ENCODE measurements at regions not wholly inside any gene's neighbourhood (a gene's known extent, or its start where the extent isn't known, plus 50 kb on each side); places are given as distances from the start of the nearest gene placed in this dataset.

DNA sequence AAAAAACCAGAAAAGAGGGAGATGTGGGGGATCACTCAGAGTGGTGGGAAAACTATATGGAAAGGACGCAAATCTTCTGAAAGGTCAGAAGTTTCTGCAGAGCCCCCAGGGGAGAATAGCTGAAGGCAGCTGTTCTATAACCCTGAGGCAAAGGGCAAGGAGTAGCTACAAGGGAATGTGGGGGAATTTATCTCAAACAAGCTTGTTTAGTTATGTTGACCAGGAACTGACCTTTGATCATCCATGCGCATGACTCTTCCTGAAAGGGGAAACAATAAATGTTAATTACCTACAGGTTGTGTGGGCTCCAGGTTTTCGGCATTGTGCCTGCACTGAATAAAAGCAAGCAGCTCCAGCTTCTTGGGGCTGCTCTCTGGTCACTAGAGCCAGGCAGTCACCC is 968.5 kb downstream of the AACS start:
- H3K79me2 ChIP-seq (ENCODE audit: control insufficient read depth, insufficient read depth, low read length): no peaks in the 10 kb centered on the region
- no peak overlapping the region for H3K4me2 ChIP-seq (ENCODE audit: insufficient read depth, low read length)
- no peaks in the 10 kb centered on the region for H4K20me1 ChIP-seq (replicated peaks; ENCODE audit: control insufficient read depth, extremely low read depth, insufficient read depth, low read length)
- no peaks in the 10 kb centered on the region for H3K4me1 ChIP-seq (ENCODE audit: control insufficient read depth, extremely low read depth, insufficient read depth, low read length)
- H3K9me3 ChIP-seq (replicated peaks; ENCODE audit: control insufficient read depth, insufficient read depth, low read length): peaks cover 4% of the 10 kb centered on the region
- H3K36me3 ChIP-seq (ENCODE audit: control insufficient read depth in 2 of 2, extremely low read depth in 1 of 2, insufficient read depth in 2 of 2, low read length in 2 of 2): no peaks in the 10 kb centered on the region
- no peak overlapping the region for H3K27ac ChIP-seq (ENCODE audit: insufficient read depth, low read depth, low read length)
- H3K9me1 ChIP-seq (replicated peaks; ENCODE audit: control insufficient read depth, extremely low read depth, insufficient read depth, low read length): no peaks in the 10 kb centered on the region
- no TSS peak for BruUV-seq (replicated peaks)
- DNase-seq (ENCODE audit: low read depth, low spot score) (no peak), FAIRE-seq (no peak)
- dilution Hi-C loops (cut with MboI; ENCODE audit: extremely low pct_ligation_motif_present, low sequenced_read_pairs) (no loop called here), intact Hi-C loops (cut with micrococcal nuclease) (no loop called here)
- TF ChIP-seq JUN (IDR thresholded peaks at IDR 0.05; ENCODE audit: borderline replicate concordance, insufficient read depth, insufficient read length, low read depth) (no peak), GATA2 (IDR thresholded peaks at IDR 0.05; ENCODE audit: insufficient read depth, insufficient read length, low read depth, low read length) (no peak), POLR2AphosphoS5 (IDR thresholded peaks at IDR 0.05; ENCODE audit: insufficient read depth, low read depth, low read length) (no peak), POLR2A (IDR thresholded peaks at IDR 0.05; ENCODE audit: low read depth, low read length) (no peak), FOS (IDR thresholded peaks at IDR 0.05; ENCODE audit: borderline replicate concordance, insufficient read depth, low read length) (no peak), EZH2 (IDR thresholded peaks at IDR 0.05; ENCODE audit: borderline replicate concordance, low read depth, low read length, severe bottlenecking) (no peak), MYC (IDR thresholded peaks at IDR 0.05; ENCODE audit: low read depth, low read length) (no peak)
- TF ChIP-seq, protein P1, sequence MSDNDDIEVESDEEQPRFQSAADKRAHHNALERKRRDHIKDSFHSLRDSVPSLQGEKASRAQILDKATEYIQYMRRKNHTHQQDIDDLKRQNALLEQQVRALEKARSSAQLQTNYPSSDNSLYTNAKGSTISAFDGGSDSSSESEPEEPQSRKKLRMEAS (IDR thresholded peaks at IDR 0.05; ENCODE audit: insufficient read depth, insufficient read length): no peak
- TF ChIP-seq, protein P2, sequence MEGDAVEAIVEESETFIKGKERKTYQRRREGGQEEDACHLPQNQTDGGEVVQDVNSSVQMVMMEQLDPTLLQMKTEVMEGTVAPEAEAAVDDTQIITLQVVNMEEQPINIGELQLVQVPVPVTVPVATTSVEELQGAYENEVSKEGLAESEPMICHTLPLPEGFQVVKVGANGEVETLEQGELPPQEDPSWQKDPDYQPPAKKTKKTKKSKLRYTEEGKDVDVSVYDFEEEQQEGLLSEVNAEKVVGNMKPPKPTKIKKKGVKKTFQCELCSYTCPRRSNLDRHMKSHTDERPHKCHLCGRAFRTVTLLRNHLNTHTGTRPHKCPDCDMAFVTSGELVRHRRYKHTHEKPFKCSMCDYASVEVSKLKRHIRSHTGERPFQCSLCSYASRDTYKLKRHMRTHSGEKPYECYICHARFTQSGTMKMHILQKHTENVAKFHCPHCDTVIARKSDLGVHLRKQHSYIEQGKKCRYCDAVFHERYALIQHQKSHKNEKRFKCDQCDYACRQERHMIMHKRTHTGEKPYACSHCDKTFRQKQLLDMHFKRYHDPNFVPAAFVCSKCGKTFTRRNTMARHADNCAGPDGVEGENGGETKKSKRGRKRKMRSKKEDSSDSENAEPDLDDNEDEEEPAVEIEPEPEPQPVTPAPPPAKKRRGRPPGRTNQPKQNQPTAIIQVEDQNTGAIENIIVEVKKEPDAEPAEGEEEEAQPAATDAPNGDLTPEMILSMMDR (IDR thresholded peaks at IDR 0.05; ENCODE audit: extremely low read depth in 1 of 2, insufficient read depth in 1 of 2, low read depth in 1 of 2, low read length in 2 of 2): no peak
- POLR2A ChIA-PET: no interaction called here
- H3K27me3 ChIP-seq (ENCODE audit: control insufficient read depth in 2 of 2, insufficient read depth in 2 of 2, low read length in 2 of 2): no peaks in the 10 kb centered on the region
- CTCF ChIA-PET: no interaction called here
- no peak overlapping the region for H2AFZ ChIP-seq (ENCODE audit: low read depth, low read length)
- H3K4me3 ChIP-seq (replicated peaks in 1 of 3; ENCODE audit: insufficient read depth in 1 of 3, low read depth in 1 of 3, low read length in 3 of 3): no peak overlapping the region
- H3K9ac ChIP-seq (replicated peaks; ENCODE audit: extremely low read depth, insufficient read depth, low read length): no peak overlapping the region

Measured in endothelial cell of umbilical vein (primary cell).